HG03159 (cell line): ENCODE measurements at regions not wholly inside any gene's neighbourhood (a gene's known extent, or its start where the extent isn't known, plus 50 kb on each side); places are given as distances from the start of the nearest gene placed in this dataset.

ENCODE experiments used
- ATAC-seq: cut with Tn5 transposase; IDR thresholded peaks from one replicate; pipeline ENCODE4 v1.9.1; 2021; ENCODE audit warnings: mild to moderate bottlenecking, moderate library complexity; ENCODE audit not compliant: unreplicated experiment

DNA sequence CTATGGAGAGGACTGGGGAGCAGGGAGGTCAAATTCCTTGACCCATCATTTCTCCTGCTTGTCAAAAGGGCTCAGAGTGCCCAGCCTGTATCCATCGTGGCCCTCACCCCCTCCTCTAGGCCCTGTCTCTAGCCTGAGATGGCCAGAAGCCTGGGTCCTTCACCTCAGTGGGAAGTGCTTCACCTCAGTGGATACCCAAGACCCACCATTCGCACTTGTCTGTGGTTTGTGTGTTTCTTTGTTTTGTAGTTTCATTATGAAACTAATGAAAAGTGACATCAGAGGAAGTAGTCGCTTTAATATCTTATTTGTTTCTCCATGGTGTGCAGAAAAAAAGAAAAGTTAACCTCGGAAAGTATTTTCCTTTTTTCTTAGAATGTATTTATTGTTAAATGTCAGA lies 194.0 kb upstream of the CADM1 start:
- ATAC-seq: no peak

- ATAC-seq: no peak
Measured at GRCh38 chr11:115696563-115696962, 192.3 kb upstream of the CADM1 start.

DNA sequence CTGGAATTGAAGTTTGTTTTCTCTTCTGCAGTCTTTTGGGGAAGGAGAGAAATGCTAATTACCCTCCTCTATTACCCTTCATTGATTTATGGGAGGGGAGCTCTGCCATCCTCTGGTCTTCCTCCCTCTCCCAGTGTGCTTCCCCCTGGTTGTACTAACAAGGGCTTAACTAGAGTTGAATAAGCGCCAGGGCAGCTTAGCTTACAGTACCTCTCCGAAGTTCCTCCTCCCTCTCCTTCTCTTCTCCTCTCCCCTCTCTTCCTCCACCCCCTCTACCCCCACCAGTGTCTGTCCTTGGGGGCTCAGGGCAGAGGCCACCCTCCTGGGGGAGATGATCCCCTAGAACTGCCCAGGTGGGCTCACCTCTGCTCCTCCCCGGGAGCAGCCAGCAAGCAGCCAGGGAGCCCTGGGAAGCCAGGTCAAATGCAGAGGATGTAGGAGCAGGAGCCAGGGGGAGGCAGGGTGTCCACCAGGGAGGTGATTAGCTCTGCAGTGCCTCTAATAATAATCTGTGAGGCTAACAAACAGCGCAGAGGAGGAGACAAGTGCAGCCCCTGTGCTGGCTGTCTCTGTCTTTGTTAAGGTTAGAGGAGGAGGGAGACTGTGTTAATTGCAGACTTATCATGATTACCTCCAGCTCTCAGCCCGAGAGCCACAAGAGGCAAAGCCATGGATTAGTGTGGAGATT lies 191.6 kb upstream of the CADM1 start:
- ATAC-seq: no peak

- ATAC-seq: no peak
Measured at GRCh38 chr11:115693002-115693401, 188.8 kb upstream of the CADM1 start.

- ATAC-seq: no peak
Measured at GRCh38 chr11:115691030-115691429, 186.8 kb upstream of the CADM1 start.

DNA sequence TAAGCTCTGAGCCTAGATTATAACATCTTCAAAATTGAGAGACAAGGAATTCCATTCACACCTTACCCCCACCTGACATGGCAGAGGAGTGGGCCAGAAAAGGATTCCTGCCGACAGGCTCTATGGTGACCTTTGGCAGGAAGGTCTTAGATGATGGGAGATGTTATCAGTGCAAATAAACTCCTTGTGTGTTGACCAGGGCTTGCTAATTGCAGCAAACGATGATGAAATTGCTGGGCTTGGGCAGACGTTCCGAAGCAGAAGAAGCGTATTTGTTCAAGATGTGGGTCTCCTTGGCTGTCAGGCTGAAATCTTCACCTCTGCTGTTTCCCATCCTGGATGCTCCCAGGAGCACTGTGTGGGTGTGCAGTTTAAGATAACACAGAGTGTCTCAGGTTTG lies 183.7 kb upstream of the CADM1 start:
- no peak for ATAC-seq

DNA sequence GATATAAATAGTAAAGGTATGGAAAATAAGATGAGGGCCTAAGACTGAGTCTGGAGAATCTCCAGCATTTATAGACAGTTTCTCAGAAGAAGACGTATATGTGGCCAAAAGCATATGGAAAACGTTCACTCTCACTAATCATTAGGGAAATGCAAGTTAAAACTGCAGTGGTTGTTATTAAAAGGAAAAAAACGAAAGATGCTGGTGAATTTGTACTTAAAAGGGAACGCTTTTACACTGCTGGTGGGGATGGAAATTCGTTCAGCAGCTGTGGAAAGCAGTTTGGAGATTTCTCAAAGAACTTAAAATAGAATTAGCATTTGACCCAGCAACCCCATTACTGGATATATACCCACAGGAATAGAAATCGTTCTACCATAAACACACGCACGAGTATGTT lies 180.5 kb upstream of the CADM1 start:
- no peak for ATAC-seq

DNA sequence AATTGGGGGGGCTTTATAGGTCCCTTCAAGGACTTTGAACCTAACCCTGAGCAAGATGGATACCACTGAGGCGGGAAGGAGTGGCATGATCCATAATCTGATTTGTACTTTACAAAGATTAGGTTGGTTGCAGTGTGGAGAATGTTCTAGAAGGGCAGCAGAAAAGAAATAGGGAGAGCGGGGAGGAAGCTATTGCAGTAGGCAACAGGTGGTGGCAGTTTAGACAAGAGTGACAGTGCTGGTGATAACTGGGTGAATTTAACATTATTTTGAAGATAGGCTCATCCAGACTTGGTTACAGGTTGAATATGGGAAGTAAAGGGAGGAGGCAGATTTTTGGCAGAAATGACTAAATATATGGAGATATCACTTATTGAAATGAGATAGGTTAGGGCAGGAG lies 179.9 kb upstream of the CADM1 start:
- ATAC-seq: no peak

- ATAC-seq: no peak
Measured at GRCh38 chr11:115682888-115683287, 178.7 kb upstream of the CADM1 start.

DNA sequence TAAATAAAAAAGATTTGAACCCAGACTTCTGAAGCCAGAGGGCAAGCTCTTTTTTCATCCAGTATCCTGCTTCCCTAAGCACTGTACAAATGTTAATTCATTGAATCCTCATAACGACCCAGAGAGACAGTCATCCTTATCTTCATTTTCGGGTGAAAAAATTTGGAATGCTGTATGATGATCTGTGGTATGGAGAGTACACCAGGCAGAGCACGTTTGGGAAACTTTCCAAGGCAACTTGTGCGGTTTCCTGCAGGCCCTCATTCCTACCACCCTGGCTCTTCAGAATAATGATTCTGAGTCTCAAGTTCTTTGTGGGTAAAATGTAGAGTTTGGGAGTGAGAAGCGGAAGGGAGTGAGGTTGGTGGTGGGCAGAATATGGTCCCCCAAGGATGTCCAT lies 177.9 kb upstream of the CADM1 start:
- ATAC-seq: no peak

GRCh38 chr11:115679945-115680344 lies 175.7 kb upstream of the CADM1 start:
- ATAC-seq: no peak

GRCh38 chr11:115678942-115679341 lies 174.7 kb upstream of the CADM1 start:
- no peak for ATAC-seq

DNA sequence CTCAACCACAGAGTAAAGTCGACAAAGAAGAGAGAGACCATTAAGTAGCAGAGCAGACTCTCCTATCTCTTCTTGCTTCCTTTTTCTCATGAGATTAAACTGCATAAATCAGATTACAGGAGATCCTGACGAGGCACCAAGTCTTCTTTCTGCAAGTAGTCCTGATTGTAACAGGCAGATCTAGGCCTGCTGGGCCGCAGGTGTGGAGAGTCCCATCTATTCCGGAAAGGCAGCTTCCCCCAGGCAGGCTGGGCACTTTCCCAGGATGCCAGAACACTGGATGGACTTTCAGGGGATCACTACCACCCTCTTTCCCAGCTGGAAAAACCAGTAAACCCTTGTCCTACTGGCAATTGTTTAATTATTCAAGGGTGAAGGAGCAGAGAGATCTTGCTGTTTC lies 173.0 kb upstream of the CADM1 start:
- ATAC-seq: no peak

DNA sequence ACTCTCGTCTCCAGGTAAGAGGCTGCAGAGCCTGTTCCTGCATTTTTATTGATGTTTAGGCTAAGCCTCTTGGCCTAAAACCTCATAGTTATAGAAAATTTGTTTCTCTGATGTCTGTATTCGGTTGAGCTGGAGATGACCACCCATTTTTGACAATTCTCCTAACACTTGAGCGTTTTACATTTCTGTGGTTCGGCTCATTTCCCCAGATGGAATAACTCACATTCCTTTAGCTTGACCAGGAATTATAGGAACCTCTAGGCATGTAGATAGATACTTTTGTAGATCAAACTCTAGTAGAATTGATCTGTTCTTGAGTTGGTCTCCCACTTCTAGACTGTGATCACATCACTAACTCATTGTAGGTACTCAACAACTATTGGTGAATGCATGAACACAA lies 172.6 kb upstream of the CADM1 start:
- no peak for ATAC-seq

DNA sequence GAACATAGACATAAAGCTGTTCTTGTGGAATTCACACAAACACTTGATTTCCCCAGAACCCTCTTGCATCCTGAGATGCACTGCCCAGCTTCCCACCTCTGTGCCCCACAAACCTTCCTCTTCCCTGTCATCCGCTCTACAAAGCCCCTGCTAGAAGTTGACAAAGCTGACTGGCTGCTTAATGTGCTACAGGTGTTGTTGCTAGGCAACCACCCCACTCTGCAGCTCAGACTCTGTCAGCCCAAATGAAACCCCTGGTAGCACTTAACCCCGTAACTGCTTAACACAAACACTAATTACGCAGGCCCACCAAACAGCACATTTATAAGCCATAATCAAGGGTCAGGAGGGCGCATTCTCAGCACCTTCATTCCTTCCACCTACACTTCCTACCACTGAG lies 172.0 kb upstream of the CADM1 start:
- ATAC-seq: no peak

- no peak for ATAC-seq
Measured at GRCh38 chr11:115674937-115675544, 170.8 kb upstream of the CADM1 start.

DNA sequence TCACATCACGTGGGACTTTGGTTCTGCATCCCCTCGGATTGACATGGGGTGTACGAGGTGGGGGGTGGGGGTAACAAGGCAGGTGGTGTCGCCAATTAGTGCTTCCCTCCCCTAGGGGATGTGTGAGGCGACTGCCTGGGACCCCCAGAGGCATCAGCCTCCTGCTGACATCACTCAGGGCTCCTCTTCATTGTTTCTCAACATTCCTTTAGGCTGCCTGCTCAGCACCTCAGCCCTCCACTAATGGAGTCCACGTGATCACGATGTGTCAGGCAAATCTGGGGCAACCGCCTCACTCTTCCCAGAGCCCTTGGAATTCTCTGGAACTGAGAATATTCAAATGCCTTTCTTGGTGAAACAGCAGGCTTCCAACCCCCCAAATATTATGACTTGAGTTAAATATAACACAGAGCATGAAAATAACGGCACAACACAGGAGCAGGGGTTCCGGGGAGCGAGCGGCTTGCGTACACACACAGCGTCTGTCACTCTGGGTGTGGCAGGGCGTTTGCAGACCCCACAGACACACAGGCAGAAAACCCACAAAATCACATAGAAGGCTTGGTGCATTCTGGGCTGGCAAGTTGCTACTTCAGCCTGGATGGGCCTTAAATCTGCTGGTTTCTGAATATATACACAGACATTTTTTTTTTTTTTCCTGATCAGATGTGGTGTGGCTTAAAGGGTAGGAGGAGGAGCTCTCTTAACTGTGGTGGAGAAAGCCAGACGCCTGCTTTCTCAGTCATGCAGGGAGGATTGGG lies 170.1 kb upstream of the CADM1 start:
- no peak for ATAC-seq

GRCh38 chr11:115673720-115674119 lies 169.5 kb upstream of the CADM1 start:
- no peak for ATAC-seq

DNA sequence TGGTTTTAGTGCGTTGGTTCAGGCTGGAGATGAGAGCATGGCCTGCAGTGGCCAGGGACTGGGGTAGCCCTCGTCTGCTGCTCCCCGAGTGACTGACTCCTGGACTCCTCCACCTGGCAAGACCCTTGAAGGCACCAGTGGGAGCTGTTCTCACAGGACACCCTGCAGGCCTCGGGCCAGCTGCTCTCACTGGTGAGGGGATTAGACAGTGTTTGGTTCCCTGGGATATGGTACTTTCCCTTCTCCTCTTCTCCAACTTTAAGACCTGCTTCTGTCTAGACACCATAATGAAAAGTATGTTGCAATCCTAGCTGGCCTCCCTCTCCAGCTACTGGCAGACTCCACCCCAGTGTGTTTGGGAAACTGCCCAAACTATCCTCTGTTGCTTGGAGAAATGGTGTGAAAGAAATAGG lies 168.8 kb upstream of the CADM1 start:
- no peak for ATAC-seq

DNA sequence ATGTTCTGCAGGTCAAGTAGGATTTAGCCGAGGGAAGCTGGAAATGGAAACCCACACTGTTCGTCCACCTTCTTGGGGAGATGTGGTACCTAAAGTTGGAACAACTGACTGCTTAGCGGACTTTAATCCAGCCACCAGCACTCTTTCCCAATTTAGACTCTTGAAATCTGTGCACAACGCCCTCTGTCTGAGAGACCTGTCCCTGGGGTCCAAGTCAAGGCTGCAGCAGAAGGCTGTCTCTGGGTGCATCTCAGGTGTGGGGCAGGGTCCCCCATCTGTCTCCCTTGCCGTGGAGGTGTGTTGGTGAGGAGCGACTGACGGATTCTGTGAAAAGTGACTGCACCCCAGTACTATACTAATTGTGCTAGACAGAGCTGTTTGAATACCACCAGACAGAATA lies 168.2 kb upstream of the CADM1 start:
- no peak for ATAC-seq

- no peak for ATAC-seq
Measured at GRCh38 chr11:115670538-115671205, 166.5 kb upstream of the CADM1 start.

DNA sequence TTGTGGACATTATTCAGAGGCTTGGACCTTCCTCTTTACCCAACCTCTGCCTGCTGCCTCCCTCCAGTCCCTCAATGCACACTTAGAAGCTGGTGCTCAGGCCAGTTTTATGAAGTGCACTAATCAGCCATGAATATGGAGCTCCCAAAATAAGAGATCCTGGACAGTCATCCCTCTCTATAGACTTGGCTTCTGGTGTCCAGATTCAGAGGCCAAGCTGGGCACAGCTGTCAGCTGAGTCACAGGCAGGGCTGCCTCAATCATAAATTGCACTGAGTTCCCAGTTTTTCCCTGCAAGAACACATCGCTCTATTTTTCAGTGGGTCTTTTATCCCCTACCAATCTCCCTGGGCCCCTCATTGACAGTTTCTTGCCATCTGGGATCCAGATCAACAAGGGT lies 161.7 kb upstream of the CADM1 start:
- no peak for ATAC-seq
